GM21447 (cell line): ENCODE measurements at regions not wholly inside any gene's neighbourhood (a gene's known extent, or its start where the extent isn't known, plus 50 kb on each side); places are given as distances from the start of the nearest gene placed in this dataset.
"Not testable (repeated sequence)": the region's sequence is repeated elsewhere in the genome, so short reads cannot be mapped to it uniquely, and the experiment has no call there.

Experiments used
- ATAC-seq: cut with Tn5 transposase; IDR thresholded peaks from one replicate; pipeline ENCODE4 v1.9.1; 2021; ENCODE audit not compliant: unreplicated experiment

- no peak for ATAC-seq
Observed at GRCh38 chr5:162603443-162604070, 536.0 kb downstream of the GABRG2 start.

GRCh38 chr5:162607879-162608278 lies 540.3 kb downstream of the GABRG2 start:
- no peak for ATAC-seq

GRCh38 chr5:162621726-162622263 lies 554.2 kb downstream of the GABRG2 start:
- not testable (repeated sequence) for ATAC-seq

GRCh38 chr5:162624110-162624509 lies 556.5 kb downstream of the GABRG2 start:
- no peak for ATAC-seq

- ATAC-seq: no peak
Observed at GRCh38 chr5:162637481-162637880, 569.9 kb downstream of the GABRG2 start.

GRCh38 chr5:162638849-162639248 lies 571.3 kb downstream of the GABRG2 start:
- no peak for ATAC-seq

GRCh38 chr5:162641142-162641813 lies 573.7 kb downstream of the GABRG2 start:
- no peak for ATAC-seq

GRCh38 chr5:162654661-162655405 lies 587.3 kb downstream of the GABRG2 start:
- ATAC-seq: no peak

- ATAC-seq: no peak
Observed at GRCh38 chr5:162657076-162657475, 589.5 kb downstream of the GABRG2 start.

- no peak for ATAC-seq
Observed at GRCh38 chr5:162664846-162665245, 597.3 kb downstream of the GABRG2 start.

GRCh38 chr5:162668926-162669325 lies 601.4 kb downstream of the GABRG2 start:
- no peak for ATAC-seq

GRCh38 chr5:162672061-162672460 lies 604.5 kb downstream of the GABRG2 start:
- no peak for ATAC-seq

- ATAC-seq: no peak
Observed at GRCh38 chr5:162683284-162683683, 615.7 kb downstream of the GABRG2 start.

- no peak for ATAC-seq
Observed at GRCh38 chr5:162684145-162684544, 616.6 kb downstream of the GABRG2 start.

- no peak for ATAC-seq
Observed at GRCh38 chr5:162685302-162685701, 617.7 kb downstream of the GABRG2 start.

GRCh38 chr5:162696272-162696671 lies 628.7 kb downstream of the GABRG2 start:
- not testable (repeated sequence) for ATAC-seq

GRCh38 chr5:162699361-162699760 lies 631.8 kb downstream of the GABRG2 start:
- ATAC-seq: no peak

GRCh38 chr5:162703914-162704313 lies 636.3 kb downstream of the GABRG2 start:
- ATAC-seq: no peak

- ATAC-seq: no peak
Observed at GRCh38 chr5:162711244-162711643, 643.7 kb downstream of the GABRG2 start.

GRCh38 chr5:162719720-162720119 lies 652.1 kb downstream of the GABRG2 start:
- ATAC-seq: no peak

- ATAC-seq: no peak
Observed at GRCh38 chr5:162721125-162721524, 653.6 kb downstream of the GABRG2 start.

- no peak for ATAC-seq
Observed at GRCh38 chr5:162752612-162753011, 684.8 kb upstream of the CCNG1 start.
